ENCODE measurements at regions not wholly inside any gene's neighbourhood (a gene's known extent, or its start where the extent isn't known, plus 50 kb on each side); places are given as distances from the start of the nearest gene placed in this dataset.

- DNase-seq (ENCODE audit: extremely low read depth in 1 of 2, low read depth in 1 of 2) = no peak
These were observed 128.8 kb upstream of the TMEM132C start for GRCh38 chr12:128138125-128138524.

GRCh38 chr12:128140551-128140950 is 126.4 kb upstream of the TMEM132C start:
- DNase-seq (ENCODE audit: extremely low read depth in 1 of 2, low read depth in 1 of 2) = no peak

DNA sequence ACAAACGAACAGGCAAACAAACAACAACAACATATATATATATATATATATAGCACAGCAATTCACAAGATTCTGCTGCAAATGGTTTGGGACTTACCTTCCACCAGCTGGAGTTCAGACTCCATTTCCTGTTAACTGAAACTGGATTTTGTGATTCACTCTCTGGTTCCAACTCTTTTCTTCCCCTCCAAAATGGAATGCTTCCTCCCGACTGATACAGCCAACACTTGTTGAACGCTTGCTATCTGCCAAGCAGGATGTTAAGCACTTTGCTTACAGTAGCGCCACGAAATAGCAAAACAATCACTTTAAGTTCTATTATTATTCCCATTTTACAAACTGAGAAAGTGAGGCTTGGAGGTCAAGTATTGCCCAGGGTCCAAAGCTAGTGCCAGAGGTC is 116.0 kb upstream of the TMEM132C start:
- DNase-seq (ENCODE audit: extremely low read depth in 1 of 2, low read depth in 1 of 2) = no peak

DNA sequence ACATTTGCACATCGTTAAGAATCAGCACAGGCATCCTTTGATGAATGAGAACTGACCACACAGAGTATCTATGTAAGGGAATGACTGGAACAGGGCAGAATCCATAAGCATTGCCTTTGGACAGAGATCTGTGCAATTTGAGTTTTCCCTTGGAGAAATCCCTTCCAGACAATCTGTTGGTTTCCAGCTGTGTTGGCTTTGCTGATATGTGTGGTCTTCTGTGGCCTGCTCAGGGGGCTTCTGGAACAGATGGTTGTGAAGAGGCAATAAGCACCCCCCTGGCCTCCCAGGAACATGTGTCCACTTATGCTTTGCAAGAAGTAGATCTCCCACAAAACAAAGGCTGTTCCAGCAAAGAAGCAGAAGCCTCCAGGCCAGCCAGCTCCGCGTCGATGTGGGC is 111.4 kb upstream of the TMEM132C start:
- DNase-seq (ENCODE audit: extremely low read depth in 1 of 2, low read depth in 1 of 2) = no peak

- no peak for DNase-seq (ENCODE audit: extremely low read depth in 1 of 2, low read depth in 1 of 2)
These were observed 103.9 kb upstream of the TMEM132C start for GRCh38 chr12:128163086-128163485.

DNA sequence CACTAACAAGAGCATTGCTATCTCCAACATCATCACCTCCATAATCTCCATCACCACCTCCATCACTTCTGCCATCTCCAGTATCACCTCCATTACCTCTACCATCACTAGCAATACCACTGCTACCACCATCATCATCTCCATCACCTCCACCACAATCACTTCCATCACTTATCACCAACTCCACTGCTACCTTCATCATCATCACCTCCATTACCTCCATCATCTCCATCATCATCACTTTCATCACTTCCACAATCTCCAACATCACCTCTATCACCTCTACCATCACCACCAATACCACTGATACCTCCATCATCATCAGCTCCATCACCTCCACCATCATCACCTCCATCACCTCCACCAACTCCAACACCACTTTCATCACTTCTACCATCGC is 102.4 kb upstream of the TMEM132C start:
- DNase-seq (ENCODE audit: extremely low read depth in 1 of 2, low read depth in 1 of 2) = no peak

GRCh38 chr12:128165387-128165786 is 101.6 kb upstream of the TMEM132C start:
- no peak for DNase-seq (ENCODE audit: extremely low read depth in 1 of 2, low read depth in 1 of 2)

- DNase-seq (ENCODE audit: extremely low read depth in 1 of 2, low read depth in 1 of 2) = no peak
These were observed 98.7 kb upstream of the TMEM132C start for GRCh38 chr12:128168273-128168672.

GRCh38 chr12:128170181-128170580 is 96.8 kb upstream of the TMEM132C start:
- no peak for DNase-seq (ENCODE audit: extremely low read depth in 1 of 2, low read depth in 1 of 2)

GRCh38 chr12:128178565-128178964 is 88.4 kb upstream of the TMEM132C start:
- DNase-seq (ENCODE audit: extremely low read depth in 1 of 2, low read depth in 1 of 2) = no peak

DNA sequence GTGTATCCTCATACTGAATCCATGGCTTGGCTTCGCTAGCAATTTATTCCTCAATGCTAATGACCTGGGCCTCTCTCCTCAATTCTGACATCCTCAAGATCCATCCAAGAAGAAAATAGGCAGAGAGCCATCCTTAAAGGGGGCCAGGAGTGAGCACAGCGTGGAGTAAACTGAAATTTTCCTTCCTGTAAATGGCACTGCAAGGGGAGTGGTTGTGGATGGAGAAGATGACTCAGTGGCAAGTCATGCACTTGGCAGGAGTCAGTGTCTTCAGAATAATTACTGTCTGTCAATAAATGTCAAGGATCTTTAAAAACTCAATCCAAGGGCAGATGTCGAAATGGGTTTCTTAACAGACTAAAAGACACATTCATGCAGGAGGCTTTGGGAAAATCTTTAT is 88.0 kb upstream of the TMEM132C start:
- DNase-seq (ENCODE audit: extremely low read depth in 1 of 2, low read depth in 1 of 2) = no peak

- DNase-seq (ENCODE audit: extremely low read depth in 1 of 2, low read depth in 1 of 2) = no peak
These were observed 86.8 kb upstream of the TMEM132C start for GRCh38 chr12:128180166-128180565.

DNA sequence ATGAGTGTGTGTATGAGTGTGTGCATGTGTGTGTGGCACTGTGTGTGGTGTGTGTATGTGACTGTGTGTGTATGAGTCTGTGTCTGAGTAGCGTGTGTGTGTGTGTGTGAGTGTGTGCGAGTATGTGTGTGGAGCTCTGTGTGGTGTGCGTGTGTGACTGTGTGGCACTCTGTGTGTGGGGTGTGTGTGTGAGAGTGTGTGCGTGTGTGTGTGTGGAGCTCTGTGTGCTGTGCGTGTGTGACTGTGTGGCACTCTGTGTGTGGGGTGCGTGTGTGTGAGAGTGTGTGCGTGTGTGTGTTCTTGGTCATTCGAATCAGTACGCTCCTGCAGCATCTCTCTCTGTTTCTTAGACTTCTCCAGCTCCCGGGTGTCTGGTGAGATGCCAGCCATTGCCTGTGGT is 76.9 kb upstream of the TMEM132C start:
- DNase-seq (ENCODE audit: extremely low read depth in 1 of 2, low read depth in 1 of 2) = no peak

- DNase-seq (ENCODE audit: extremely low read depth in 1 of 2, low read depth in 1 of 2) = no peak
These were observed 76.4 kb upstream of the TMEM132C start for GRCh38 chr12:128190614-128191013.

DNA sequence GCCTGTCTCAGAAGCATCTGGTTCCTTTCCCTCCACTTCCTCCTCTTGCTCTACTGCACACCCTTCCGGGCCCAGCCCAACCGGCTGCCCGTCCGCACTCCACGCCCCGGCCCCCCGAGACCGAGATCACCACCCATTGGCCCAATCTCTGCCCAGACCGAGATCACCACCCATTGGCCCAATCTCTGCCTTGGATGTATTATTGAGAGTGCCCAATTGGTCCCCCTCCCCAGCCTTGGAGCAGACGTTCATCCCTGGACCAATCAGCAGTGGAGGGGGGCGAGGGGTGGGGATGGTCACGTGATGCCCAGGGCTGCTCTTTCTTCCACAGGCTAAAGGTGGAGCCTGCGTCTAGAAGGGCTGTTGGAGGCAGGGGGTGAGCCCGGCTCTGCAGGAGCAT is 75.6 kb upstream of the TMEM132C start:
- DNase-seq (ENCODE audit: extremely low read depth in 1 of 2, low read depth in 1 of 2) = no peak

DNA sequence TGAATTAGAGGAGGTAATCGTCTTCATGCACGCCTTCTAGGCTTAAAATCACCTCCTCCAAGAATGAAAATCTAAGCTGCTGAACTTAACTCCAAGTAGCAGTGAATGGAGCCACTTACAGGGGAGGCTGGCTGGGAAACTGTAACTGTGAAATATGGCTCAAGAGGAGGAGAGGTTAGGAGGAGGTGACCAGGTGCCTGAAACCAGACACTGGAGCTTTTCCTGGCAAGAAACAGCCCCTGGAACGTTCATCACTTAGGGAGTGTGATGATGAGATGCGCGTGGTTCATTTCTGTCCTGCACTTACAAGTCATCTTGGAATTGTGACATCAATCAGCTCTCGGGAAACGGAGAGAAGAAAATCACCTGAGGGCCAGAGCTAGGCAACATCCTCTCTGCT is 62.3 kb upstream of the TMEM132C start:
- no peak for DNase-seq (ENCODE audit: extremely low read depth in 1 of 2, low read depth in 1 of 2)

DNA sequence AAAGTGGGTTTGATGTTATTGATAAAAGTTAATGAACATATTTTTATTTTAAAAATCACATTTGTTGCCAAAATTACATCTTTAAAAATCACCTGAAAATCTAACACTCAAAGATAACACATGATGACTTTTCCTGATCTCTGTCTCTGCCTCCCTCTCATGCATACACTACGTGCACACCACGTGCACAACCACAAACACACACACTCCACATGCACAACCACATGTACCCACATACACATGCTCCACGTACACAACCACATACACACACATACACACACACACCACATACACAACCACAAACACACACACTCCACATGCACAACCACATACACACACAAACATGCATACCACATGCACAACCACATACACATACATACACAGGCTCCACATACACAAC is 61.8 kb upstream of the TMEM132C start:
- DNase-seq (ENCODE audit: extremely low read depth in 1 of 2, low read depth in 1 of 2) = no peak

- DNase-seq (ENCODE audit: extremely low read depth in 1 of 2, low read depth in 1 of 2) = no peak
These were observed 61.2 kb upstream of the TMEM132C start for GRCh38 chr12:128205758-128206157.

Data from activated CD8-positive, alpha-beta memory T cell treated with anti-CD3 and anti-CD28 coated beads for 1 hour (primary cell).